ENCODE measurements at regions not wholly inside any gene's neighbourhood (a gene's known extent, or its start where the extent isn't known, plus 50 kb on each side); places are given as distances from the start of the nearest gene placed in this dataset.

DNA sequence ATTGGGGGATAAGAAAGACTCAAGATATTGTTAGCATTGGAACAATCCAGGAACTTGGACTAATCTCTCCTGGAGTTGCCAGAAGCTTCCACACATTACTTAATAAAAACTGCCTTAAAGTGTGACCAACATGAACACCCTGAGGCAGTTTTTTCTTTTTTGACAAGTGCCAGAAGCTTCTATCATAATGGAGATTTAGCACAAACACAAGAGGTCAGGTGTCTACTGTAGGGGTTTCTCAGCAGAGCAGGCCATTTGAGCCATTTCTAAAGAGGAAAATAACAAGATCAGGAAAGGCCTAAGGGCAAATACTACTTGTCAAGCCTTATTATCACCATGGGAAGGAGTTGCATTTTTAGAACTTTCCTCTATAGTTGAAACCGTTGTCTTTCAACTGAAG is 361.5 kb downstream of the EPM2A start:
- H3K9me2 ChIP-seq (ENCODE audit: low read depth, low read length) = no peaks in the 10 kb centered on the region
- no peaks in the 10 kb centered on the region for H3K4me1 ChIP-seq (ENCODE audit: insufficient read depth, low read length, severe bottlenecking)
- H3K27me3 ChIP-seq (ENCODE audit: insufficient read depth, low read length) = no peaks in the 10 kb centered on the region
- H4K20me1 ChIP-seq (ENCODE audit: insufficient read depth, low read length) = no peaks in the 10 kb centered on the region
- no peak overlapping the region for H3K4me2 ChIP-seq (ENCODE audit: low read length)
- H2AFZ ChIP-seq (ENCODE audit: low read length) = no peak overlapping the region
- H3K36me3 ChIP-seq (ENCODE audit: insufficient read depth, low read length) = no peaks in the 10 kb centered on the region
- H3K9me3 ChIP-seq (ENCODE audit: low read length) = 0 out of 2 replicates have a peak, but pooled peaks cover 3% of the 10 kb centered on the region
- no peak overlapping the region for H3K9ac ChIP-seq (ENCODE audit: low read length)
- H3K27ac ChIP-seq (ENCODE audit: low read depth, low read length, poor library complexity, severe bottlenecking) = no peak overlapping the region
- H3F3A ChIP-seq (ENCODE audit: insufficient read depth, low read length) = no peaks in the 10 kb centered on the region
- no peak overlapping the region for H3K4me3 ChIP-seq (ENCODE audit: low read depth, low read length, poor library complexity, severe bottlenecking)
- TF ChIP-seq EZH2 (IDR thresholded peaks at IDR 0.05; ENCODE audit: borderline replicate concordance, low read length) = no peak
- TF ChIP-seq, protein P1, sequence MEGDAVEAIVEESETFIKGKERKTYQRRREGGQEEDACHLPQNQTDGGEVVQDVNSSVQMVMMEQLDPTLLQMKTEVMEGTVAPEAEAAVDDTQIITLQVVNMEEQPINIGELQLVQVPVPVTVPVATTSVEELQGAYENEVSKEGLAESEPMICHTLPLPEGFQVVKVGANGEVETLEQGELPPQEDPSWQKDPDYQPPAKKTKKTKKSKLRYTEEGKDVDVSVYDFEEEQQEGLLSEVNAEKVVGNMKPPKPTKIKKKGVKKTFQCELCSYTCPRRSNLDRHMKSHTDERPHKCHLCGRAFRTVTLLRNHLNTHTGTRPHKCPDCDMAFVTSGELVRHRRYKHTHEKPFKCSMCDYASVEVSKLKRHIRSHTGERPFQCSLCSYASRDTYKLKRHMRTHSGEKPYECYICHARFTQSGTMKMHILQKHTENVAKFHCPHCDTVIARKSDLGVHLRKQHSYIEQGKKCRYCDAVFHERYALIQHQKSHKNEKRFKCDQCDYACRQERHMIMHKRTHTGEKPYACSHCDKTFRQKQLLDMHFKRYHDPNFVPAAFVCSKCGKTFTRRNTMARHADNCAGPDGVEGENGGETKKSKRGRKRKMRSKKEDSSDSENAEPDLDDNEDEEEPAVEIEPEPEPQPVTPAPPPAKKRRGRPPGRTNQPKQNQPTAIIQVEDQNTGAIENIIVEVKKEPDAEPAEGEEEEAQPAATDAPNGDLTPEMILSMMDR (IDR thresholded peaks at IDR 0.05; ENCODE audit: low read length) = no peak
- no peaks in the 10 kb centered on the region for H3K79me2 ChIP-seq (ENCODE audit: insufficient read depth, low read length)

DNA sequence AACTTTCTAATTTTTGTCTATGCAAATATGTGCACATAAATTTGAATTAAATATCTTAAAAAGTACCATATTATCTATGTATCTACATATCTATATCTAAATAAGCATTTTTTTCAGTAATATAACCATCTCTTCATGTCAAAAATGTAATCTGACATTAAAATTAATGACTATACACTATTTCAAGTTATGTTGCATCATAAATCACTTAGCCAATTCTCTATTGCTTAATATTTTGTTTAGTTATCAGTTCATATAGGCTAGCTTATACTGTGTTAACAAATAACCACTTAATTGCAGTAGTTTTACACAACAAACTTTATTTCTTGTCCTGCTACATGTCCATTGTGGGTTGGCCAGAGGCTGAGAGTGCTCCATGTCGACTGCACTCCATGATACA is 360.8 kb downstream of the EPM2A start:
- Histone ChIP-seq H3F3A (ENCODE audit: insufficient read depth, low read length) (no peaks in the 10 kb centered on the region), H3K27me3 (ENCODE audit: insufficient read depth, low read length) (no peaks in the 10 kb centered on the region), H4K20me1 (ENCODE audit: insufficient read depth, low read length) (no peaks in the 10 kb centered on the region), H3K4me1 (ENCODE audit: insufficient read depth, low read length, severe bottlenecking) (no peaks in the 10 kb centered on the region), H3K4me3 (ENCODE audit: low read depth, low read length, poor library complexity, severe bottlenecking) (no peak overlapping the region), H3K36me3 (ENCODE audit: insufficient read depth, low read length) (no peaks in the 10 kb centered on the region), H3K9me3 (ENCODE audit: low read length) (0 out of 2 replicates have a peak, but pooled peaks cover 3% of the 10 kb centered on the region), H2AFZ (ENCODE audit: low read length) (no peak overlapping the region), H3K79me2 (ENCODE audit: insufficient read depth, low read length) (no peaks in the 10 kb centered on the region), H3K9me2 (ENCODE audit: low read depth, low read length) (no peaks in the 10 kb centered on the region), H3K9ac (ENCODE audit: low read length) (no peak overlapping the region), H3K27ac (ENCODE audit: low read depth, low read length, poor library complexity, severe bottlenecking) (no peak overlapping the region), H3K4me2 (ENCODE audit: low read length) (no peak overlapping the region)
- no peak for TF ChIP-seq EZH2 (IDR thresholded peaks at IDR 0.05; ENCODE audit: borderline replicate concordance, low read length)
- TF ChIP-seq, protein P1 (IDR thresholded peaks at IDR 0.05; ENCODE audit: low read length) = no peak

DNA sequence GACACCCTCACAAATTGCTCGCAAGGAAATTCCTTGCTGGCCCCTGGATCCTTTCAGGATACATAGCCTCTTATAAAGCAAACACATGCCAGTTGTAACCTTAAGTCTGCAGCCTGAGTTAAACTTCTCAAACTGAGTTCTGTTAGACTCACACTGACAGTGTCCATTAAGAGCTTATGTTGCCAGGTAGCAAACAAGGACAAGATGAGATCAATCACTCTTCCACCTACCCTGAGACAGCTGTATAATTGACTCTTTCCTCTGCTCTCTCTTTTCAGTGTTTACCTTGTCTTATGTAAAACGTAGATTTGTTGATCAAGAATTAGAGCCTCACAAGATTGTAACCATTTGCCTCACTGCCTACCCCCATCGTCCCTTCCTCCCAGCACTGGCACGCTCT is 359.8 kb downstream of the EPM2A start:
- Histone ChIP-seq H3K27me3 (ENCODE audit: insufficient read depth, low read length) (no peaks in the 10 kb centered on the region), H4K20me1 (ENCODE audit: insufficient read depth, low read length) (no peaks in the 10 kb centered on the region), H3K4me2 (ENCODE audit: low read length) (no peak overlapping the region), H3K9me2 (ENCODE audit: low read depth, low read length) (no peaks in the 10 kb centered on the region), H3F3A (ENCODE audit: insufficient read depth, low read length) (no peaks in the 10 kb centered on the region), H3K4me1 (ENCODE audit: insufficient read depth, low read length, severe bottlenecking) (no peaks in the 10 kb centered on the region), H3K9ac (ENCODE audit: low read length) (no peak overlapping the region), H2AFZ (ENCODE audit: low read length) (no peak overlapping the region), H3K4me3 (ENCODE audit: low read depth, low read length, poor library complexity, severe bottlenecking) (no peak overlapping the region), H3K36me3 (ENCODE audit: insufficient read depth, low read length) (no peaks in the 10 kb centered on the region), H3K27ac (ENCODE audit: low read depth, low read length, poor library complexity, severe bottlenecking) (no peak overlapping the region), H3K79me2 (ENCODE audit: insufficient read depth, low read length) (no peaks in the 10 kb centered on the region), H3K9me3 (ENCODE audit: low read length) (0 out of 2 replicates have a peak, but pooled peaks cover 3% of the 10 kb centered on the region)
- TF ChIP-seq, protein P1 (IDR thresholded peaks at IDR 0.05; ENCODE audit: low read length) = no peak
- no peak for TF ChIP-seq EZH2 (IDR thresholded peaks at IDR 0.05; ENCODE audit: borderline replicate concordance, low read length)

Measured in OCI-LY1 (cell line).